Ascending aorta (tissue), 2 donors: ENCODE measurements at regions not wholly inside any gene's neighbourhood (a gene's known extent, or its start where the extent isn't known, plus 50 kb on each side); places are given as distances from the start of the nearest gene placed in this dataset.
A peak's percentile ranks its signal among the peaks of the same experiment; 100 is the strongest.

Experiments used
- DNase-seq, 2 donors: peaks; one replicate each; pipeline ENCODE4 v3.0.0-alpha.2; 2019; ENCODE audit warnings: low spot score in 2 of 2
- H3K27ac ChIP-seq, 2 donors: fragments of 200-600 bp; sonication (generic); one replicate each; pipeline ENCODE4 v1.5.1; 2016 to 2017; ENCODE audit warnings: mild to moderate bottlenecking in 1 of 2
- H3K27me3 ChIP-seq: fragments of 200-600 bp; sonication (generic); one replicate; pipeline ENCODE4 v1.5.1; 2017
- H3K36me3 ChIP-seq, 2 donors: fragments of 200-600 bp; sonication (generic); one replicate each; pipeline ENCODE4 v1.5.1; 2016
- H3K4me1 ChIP-seq, 2 donors: fragments of 200-600 bp; sonication (generic); one replicate each; pipeline ENCODE4 v1.5.1; 2016 to 2017; ENCODE audit warnings: mild to moderate bottlenecking in 1 of 2
- H3K4me3 ChIP-seq, 2 donors: fragments of 200-600 bp; sonication (generic); one replicate each; pipeline ENCODE4 v1.5.1; 2016 to 2017; ENCODE audit warnings: mild to moderate bottlenecking in 1 of 2
- H3K9me3 ChIP-seq, 2 donors: fragments of 200-600 bp; sonication (generic); one replicate each; pipeline ENCODE4 v1.5.1; 2016
- intact Hi-C: fragments of 100-400 bp; cut with DNase I; formaldehyde crosslinking; loops from one replicate; pipeline ENCODE4 v1.15.1; 2023
- TF ChIP-seq, protein P1 (sequence below), 3 experiments: fragments of 200-600 bp in 2 of 3; fragments of 450-650 bp in 1 of 3; sonication (generic) in 2 of 3; IDR thresholded peaks; one replicate each; pipeline ENCODE4 v1.5.1; 2016 to 2019; ENCODE audit warnings: antibody characterized with exemption in 3 of 3, mild to moderate bottlenecking in 1 of 3, moderate library complexity in 1 of 3

- TF ChIP-seq, protein P1, sequence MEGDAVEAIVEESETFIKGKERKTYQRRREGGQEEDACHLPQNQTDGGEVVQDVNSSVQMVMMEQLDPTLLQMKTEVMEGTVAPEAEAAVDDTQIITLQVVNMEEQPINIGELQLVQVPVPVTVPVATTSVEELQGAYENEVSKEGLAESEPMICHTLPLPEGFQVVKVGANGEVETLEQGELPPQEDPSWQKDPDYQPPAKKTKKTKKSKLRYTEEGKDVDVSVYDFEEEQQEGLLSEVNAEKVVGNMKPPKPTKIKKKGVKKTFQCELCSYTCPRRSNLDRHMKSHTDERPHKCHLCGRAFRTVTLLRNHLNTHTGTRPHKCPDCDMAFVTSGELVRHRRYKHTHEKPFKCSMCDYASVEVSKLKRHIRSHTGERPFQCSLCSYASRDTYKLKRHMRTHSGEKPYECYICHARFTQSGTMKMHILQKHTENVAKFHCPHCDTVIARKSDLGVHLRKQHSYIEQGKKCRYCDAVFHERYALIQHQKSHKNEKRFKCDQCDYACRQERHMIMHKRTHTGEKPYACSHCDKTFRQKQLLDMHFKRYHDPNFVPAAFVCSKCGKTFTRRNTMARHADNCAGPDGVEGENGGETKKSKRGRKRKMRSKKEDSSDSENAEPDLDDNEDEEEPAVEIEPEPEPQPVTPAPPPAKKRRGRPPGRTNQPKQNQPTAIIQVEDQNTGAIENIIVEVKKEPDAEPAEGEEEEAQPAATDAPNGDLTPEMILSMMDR (IDR thresholded peaks at IDR 0.05), result no peak
- Histone ChIP-seq H3K4me3 (peak overlapping the region; percentile 7 to 21), H3K36me3 (no peaks in the 10 kb centered on the region), H3K27ac (peak overlapping the region; percentile 83 to 90), H3K4me1 (peaks cover 9 to 19% of the 10 kb centered on the region in 2 donors), H3K27me3 (no peaks in the 10 kb centered on the region), H3K9me3 (no peaks in the 10 kb centered on the region)
- intact Hi-C loops, result loop anchor here (1.0 to 10.0 kb wide), 6 partner anchors 19 to 463 kb away; no protein-coding TSS in a partner anchor
- DNase-seq, result peak; percentile 26 to 95
Measured at GRCh38 chr11:121741761-121742361, 289.1 kb upstream of the SORL1-AS1 start.

- Histone ChIP-seq H3K4me1 (peaks cover 9 to 19% of the 10 kb centered on the region in 2 donors), H3K4me3 (peak overlapping the region in 1 of 2 donors; percentile 7), H3K36me3 (no peaks in the 10 kb centered on the region), H3K27ac (peak overlapping the region; percentile 83 to 90), H3K27me3 (no peaks in the 10 kb centered on the region), H3K9me3 (no peaks in the 10 kb centered on the region)
- peak in 1 of 2 donors; percentile 65 for DNase-seq
- TF ChIP-seq, protein P1 (IDR thresholded peaks at IDR 0.05), result no peak
- intact Hi-C loops, result loop anchor here (1.0 to 10.0 kb wide), 5 partner anchors 36 to 463 kb away; no protein-coding TSS in a partner anchor
Measured at GRCh38 chr11:121741351-121741760, 288.6 kb upstream of the SORL1-AS1 start.

DNA sequence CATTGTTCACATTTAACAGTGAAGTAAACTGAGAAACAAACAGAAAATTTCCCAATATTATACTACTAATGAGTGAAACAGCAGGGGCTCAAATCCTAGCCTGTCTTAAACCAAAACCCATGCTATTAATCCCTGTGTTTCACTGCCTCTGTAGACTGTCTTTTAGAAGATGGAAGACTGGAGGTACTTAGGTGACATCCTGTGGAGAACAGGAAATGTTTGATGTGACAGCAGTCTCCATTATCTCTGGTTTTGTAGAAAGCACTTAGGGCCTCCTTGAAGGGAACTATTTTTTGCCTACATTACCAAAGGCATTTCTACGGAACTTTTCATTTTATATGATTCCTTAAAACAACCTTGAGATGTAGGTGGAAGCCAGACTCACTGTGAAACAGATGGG is 288.1 kb upstream of the SORL1-AS1 start:
- Histone ChIP-seq H3K9me3 (no peaks in the 10 kb centered on the region), H3K4me1 (peaks cover 9 to 19% of the 10 kb centered on the region in 2 donors), H3K4me3 (no peak overlapping the region), H3K27me3 (no peaks in the 10 kb centered on the region), H3K27ac (peak overlapping the region; percentile 83 to 90), H3K36me3 (no peaks in the 10 kb centered on the region)
- DNase-seq, result no peak
- intact Hi-C loops, result loop anchor here (1.0 to 10.0 kb wide), 5 partner anchors 36 to 464 kb away; no protein-coding TSS in a partner anchor
- TF ChIP-seq, protein P1 (IDR thresholded peaks at IDR 0.05), result no peak

GRCh38 chr11:121733858-121734257 is 281.1 kb upstream of the SORL1-AS1 start:
- intact Hi-C loops, result no loop called here
- Histone ChIP-seq H3K36me3 (no peaks in the 10 kb centered on the region), H3K27me3 (no peaks in the 10 kb centered on the region), H3K27ac (no peak overlapping the region), H3K4me1 (no peaks in the 10 kb centered on the region), H3K4me3 (no peak overlapping the region), H3K9me3 (peaks cover 0 to 9% of the 10 kb centered on the region in 2 donors)
- TF ChIP-seq, protein P1 (IDR thresholded peaks at IDR 0.05), result no peak
- no peak for DNase-seq

- intact Hi-C loops, result no loop called here
- Histone ChIP-seq H3K27ac (no peak overlapping the region), H3K27me3 (no peaks in the 10 kb centered on the region), H3K36me3 (no peaks in the 10 kb centered on the region), H3K9me3 (no peaks in the 10 kb centered on the region), H3K4me1 (no peaks in the 10 kb centered on the region), H3K4me3 (no peak overlapping the region)
- no peak for DNase-seq
- TF ChIP-seq, protein P1 (IDR thresholded peaks at IDR 0.05), result no peak
Measured at GRCh38 chr11:121727942-121728341, 275.2 kb upstream of the SORL1-AS1 start.
